ENCODE measurements at regions not wholly inside any gene's neighbourhood (a gene's known extent, or its start where the extent isn't known, plus 50 kb on each side); places are given as distances from the start of the nearest gene placed in this dataset.

DNA sequence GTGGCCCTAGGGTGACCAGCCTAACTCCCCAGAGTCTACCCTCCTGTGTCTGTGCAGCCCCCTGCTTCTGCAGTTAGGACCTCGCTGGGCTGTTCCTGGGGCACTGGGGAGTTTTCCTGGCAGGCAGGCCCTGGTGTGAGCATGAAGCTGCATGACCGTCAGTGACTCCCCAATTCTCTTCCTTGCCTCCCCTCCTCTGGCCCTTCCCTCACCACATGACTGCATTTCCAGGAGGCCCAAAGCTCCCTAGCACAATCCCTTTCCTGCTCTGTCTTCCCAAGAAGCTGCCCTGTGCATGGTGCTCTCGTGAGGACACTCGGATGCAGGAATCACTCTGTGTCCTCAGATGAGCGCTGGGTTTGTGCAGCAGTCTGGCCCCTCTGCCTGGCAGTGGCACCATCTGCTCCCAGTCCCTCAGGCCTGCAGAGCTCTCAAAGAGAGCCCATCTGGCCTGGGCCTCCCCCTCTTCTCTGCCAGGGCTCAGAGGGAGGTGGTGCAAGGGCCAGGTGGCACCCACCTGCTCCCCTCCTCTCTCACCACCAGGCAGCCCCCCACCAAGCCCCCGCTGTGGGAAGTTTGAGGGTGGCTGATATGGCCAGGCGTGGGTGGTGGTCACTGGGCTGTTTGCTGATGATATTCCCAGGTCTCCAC is 125.6 kb upstream of the HS6ST1 start:
- H3K4me3 ChIP-seq (ENCODE audit: low read depth in 1 of 2, low read length in 1 of 2): no peak overlapping the region
- H3K27ac ChIP-seq: no peak overlapping the region
- no peaks in the 10 kb centered on the region for H3K36me3 ChIP-seq
- H3K4me1 ChIP-seq (ENCODE audit: control insufficient read depth in 1 of 2, insufficient read depth in 1 of 2, low read depth in 1 of 2, low read length in 1 of 2): peaks cover 0 to 5% of the 10 kb centered on the region in 2 experiments
- H3K9me3 ChIP-seq: no peaks in the 10 kb centered on the region
- TF ChIP-seq, protein P1, sequence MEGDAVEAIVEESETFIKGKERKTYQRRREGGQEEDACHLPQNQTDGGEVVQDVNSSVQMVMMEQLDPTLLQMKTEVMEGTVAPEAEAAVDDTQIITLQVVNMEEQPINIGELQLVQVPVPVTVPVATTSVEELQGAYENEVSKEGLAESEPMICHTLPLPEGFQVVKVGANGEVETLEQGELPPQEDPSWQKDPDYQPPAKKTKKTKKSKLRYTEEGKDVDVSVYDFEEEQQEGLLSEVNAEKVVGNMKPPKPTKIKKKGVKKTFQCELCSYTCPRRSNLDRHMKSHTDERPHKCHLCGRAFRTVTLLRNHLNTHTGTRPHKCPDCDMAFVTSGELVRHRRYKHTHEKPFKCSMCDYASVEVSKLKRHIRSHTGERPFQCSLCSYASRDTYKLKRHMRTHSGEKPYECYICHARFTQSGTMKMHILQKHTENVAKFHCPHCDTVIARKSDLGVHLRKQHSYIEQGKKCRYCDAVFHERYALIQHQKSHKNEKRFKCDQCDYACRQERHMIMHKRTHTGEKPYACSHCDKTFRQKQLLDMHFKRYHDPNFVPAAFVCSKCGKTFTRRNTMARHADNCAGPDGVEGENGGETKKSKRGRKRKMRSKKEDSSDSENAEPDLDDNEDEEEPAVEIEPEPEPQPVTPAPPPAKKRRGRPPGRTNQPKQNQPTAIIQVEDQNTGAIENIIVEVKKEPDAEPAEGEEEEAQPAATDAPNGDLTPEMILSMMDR (IDR thresholded peaks at IDR 0.05): no peak
- H3K27me3 ChIP-seq: no peaks in the 10 kb centered on the region

DNA sequence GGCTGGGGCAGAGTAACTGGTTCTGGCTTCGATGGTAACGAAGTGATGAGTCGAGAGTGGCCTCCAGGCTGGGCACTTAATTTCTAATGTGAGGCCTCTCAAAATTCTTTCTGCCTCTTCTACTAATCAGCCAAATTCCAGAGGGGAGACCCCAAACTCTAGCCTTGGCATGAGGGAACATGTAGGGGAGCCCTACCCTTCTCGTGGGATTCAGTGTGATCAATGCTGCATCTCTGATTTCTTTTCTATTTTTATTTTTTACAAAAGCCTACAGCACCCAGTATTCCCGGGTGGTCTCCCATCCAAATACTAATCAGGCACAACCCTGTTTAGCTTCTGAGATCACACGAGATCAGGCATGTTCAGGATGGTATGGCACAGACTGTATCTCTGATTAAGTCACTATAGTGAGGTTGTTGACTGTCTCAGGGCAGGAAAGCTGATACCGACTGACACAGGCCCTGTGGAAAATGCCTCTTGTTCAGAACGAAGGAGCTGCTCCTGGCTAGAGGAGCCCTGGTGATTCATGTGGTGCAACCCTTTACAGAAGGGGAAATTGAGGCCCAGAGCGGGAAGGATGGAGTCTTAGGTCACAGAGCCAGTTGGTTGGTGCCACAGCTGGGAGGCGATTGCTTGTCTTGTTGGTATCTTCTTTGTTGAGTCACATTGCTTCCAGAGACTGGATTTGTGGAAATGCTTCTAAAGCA is 126.3 kb upstream of the HS6ST1 start:
- no peak overlapping the region for H3K4me3 ChIP-seq (ENCODE audit: low read depth in 1 of 2, low read length in 1 of 2)
- no peak overlapping the region for H3K27ac ChIP-seq
- no peaks in the 10 kb centered on the region for H3K27me3 ChIP-seq
- H3K9me3 ChIP-seq: no peaks in the 10 kb centered on the region
- H3K36me3 ChIP-seq: no peaks in the 10 kb centered on the region
- TF ChIP-seq, protein P1 (IDR thresholded peaks at IDR 0.05): no peak
- H3K4me1 ChIP-seq (ENCODE audit: control insufficient read depth in 1 of 2, insufficient read depth in 1 of 2, low read depth in 1 of 2, low read length in 1 of 2): peaks cover 0 to 5% of the 10 kb centered on the region in 2 experiments

DNA sequence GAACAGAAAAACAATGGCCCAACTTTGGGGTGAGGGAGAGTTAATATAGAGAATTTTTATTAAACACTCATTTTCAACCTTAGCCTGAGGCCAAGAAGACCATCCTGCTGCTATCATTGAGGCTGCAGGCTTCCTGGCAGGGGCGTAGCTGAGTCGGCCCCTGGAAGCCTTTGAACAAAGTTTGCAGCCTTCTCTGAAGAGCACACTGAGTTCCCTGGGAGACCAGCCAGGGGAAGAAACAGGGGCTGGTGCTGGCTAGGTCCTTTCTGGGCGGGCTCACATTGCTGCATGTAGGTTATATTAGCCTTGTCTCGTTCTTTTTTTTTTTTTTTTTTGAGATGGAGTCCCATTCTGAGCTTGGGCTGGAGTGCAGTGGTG is 126.8 kb upstream of the HS6ST1 start:
- Histone ChIP-seq H3K27ac (no peak overlapping the region), H3K9me3 (no peaks in the 10 kb centered on the region), H3K4me1 (ENCODE audit: control insufficient read depth in 1 of 2, insufficient read depth in 1 of 2, low read depth in 1 of 2, low read length in 1 of 2) (peaks cover 0 to 5% of the 10 kb centered on the region in 2 experiments), H3K27me3 (no peaks in the 10 kb centered on the region), H3K36me3 (no peaks in the 10 kb centered on the region), H3K4me3 (ENCODE audit: low read depth in 1 of 2, low read length in 1 of 2) (no peak overlapping the region)
- TF ChIP-seq, protein P1 (IDR thresholded peaks at IDR 0.05): no peak

DNA sequence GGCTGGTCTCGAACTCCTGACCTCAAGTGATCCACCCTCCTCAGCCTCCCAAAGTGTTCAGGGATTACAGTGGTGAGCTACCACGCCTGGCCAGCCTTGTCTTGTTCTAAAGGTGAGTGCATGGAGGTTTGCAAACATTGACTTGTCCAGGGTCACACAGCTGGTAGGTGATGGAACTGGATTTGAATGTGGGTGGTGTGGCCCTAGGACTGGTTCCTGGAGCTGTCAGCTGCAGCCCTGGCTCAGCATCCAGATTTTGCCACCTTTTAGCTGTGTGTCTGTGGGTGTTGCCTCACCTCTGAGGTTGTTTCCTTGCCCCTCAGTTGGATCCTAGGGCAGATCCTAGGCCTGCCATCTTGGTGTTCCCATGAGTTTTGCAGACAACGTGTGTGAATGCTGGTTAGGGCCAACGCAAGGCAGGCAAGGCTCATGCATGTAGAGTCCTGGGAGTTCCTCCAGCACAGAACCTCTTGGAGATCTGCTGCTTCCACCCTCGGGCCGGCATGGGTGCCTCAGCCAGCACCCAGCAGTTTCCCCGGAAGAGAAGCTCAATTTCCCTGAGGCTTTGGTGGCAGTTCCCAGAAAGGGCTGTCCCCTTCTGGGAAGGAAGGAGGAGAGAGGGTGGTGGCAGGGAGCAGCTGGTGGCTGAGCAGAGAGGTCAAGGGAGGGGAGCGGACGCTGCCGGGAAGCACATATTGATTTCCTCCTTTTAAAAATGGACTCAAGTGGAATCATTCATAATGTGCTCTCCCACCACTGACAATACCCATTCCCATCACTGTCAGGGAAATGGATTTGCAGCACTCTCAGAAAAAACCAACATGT is 127.6 kb upstream of the HS6ST1 start:
- TF ChIP-seq, protein P1 (IDR thresholded peaks at IDR 0.05): no peak

DNA sequence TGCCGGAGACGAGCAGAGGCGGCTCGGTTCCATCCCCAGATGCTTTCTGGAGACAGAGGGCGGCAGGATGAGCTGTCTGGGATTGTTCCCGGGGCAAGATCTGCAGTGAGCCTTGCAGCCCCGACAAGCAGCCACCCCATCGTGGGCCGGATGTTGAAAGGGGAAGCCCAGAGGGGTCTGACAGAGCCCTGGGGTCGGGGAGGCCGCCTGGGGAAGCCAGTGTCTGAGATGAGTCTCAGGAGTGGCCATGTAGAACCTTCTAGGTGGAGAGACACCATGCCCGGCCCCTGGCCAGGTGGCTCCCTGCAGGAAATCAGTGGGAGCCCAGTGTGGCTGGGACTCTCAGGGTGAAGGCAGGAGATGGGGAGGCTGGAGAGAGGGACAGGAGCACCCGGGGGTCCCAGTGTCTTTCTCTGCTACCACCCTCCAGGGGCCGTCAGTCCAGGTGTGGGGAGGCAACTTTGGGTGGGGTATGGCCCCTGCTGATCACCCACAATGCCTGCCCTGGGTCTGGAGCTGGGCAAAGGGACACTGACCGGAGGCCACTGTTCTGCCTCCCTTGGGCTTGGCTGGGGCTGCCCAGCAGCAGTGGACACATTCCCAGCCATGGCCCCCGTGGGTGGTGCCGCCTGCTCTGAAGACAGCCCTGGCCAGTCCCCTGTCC is 128.3 kb upstream of the HS6ST1 start:
- H3K4me3 ChIP-seq (ENCODE audit: low read depth in 1 of 2, low read length in 1 of 2): no peak overlapping the region
- no peaks in the 10 kb centered on the region for H3K27me3 ChIP-seq
- TF ChIP-seq, protein P1 (IDR thresholded peaks at IDR 0.05): no peak
- H3K36me3 ChIP-seq: no peaks in the 10 kb centered on the region
- peaks cover 0 to 5% of the 10 kb centered on the region in 2 experiments for H3K4me1 ChIP-seq (ENCODE audit: control insufficient read depth in 1 of 2, insufficient read depth in 1 of 2, low read depth in 1 of 2, low read length in 1 of 2)
- no peak overlapping the region for H3K27ac ChIP-seq
- no peaks in the 10 kb centered on the region for H3K9me3 ChIP-seq

More for the DNA sequence above, 127.6 kb upstream of the HS6ST1 start:
- Histone ChIP-seq H3K27ac (no peak overlapping the region), H3K4me1 (ENCODE audit: control insufficient read depth in 1 of 2, insufficient read depth in 1 of 2, low read depth in 1 of 2, low read length in 1 of 2) (peaks cover 0 to 5% of the 10 kb centered on the region in 2 experiments), H3K36me3 (no peaks in the 10 kb centered on the region), H3K27me3 (no peaks in the 10 kb centered on the region), H3K4me3 (ENCODE audit: low read depth in 1 of 2, low read length in 1 of 2) (no peak overlapping the region), H3K9me3 (no peaks in the 10 kb centered on the region)
